BJ (cell line): ENCODE measurements at regions not wholly inside any gene's neighbourhood (a gene's known extent, or its start where the extent isn't known, plus 50 kb on each side); places are given as distances from the start of the nearest gene placed in this dataset.
A peak's percentile ranks its signal among the peaks of the same experiment; 100 is the strongest.

Experiments
- CTCF ChIA-PET: fragments of 350-600 bp; formaldehyde crosslinking; extraction: SDS; loops from one replicate; lab custom pipeline; 2021; ENCODE audit warnings: antibody characterized with exemption, inconsistent platforms; lab: Yijun Ruan, JAX
- POLR2A ChIA-PET: fragments of 300-600 bp; sonication (Branson Sonifier 250); formaldehyde crosslinking; extraction: SDS; loops from one replicate; lab custom pipeline; 2021; ENCODE audit warnings: antibody characterized with exemption; lab: Charles Lee
- DNase-seq: peaks from one replicate; pipeline ENCODE4 v3.0.0-alpha.2; 2011; ENCODE audit warnings: low read depth
- H3K27me3 ChIP-seq: 2 replicates; pipeline ENCODE4 v1.6.0; 2011; ENCODE audit warnings: low read length; ENCODE audit not compliant: control insufficient read depth, insufficient read depth
- H3K36me3 ChIP-seq: 2 replicates; pipeline ENCODE4 v1.5.1; 2011; ENCODE audit warnings: low read length; ENCODE audit not compliant: control insufficient read depth, insufficient read depth
- H3K4me3 ChIP-seq: 2 replicates; pipeline ENCODE4 v1.5.1; 2011; ENCODE audit warnings: low read depth, mild to moderate bottlenecking, control low read depth, low read length
- CTCF ChIP-seq: IDR thresholded peaks from 2 replicates; pipeline ENCODE4 v1.5.1; 2011; ENCODE audit warnings: low read depth, mild to moderate bottlenecking, control low read depth, inconsistent platforms, low read length, moderate library complexity; ENCODE audit not compliant: insufficient read depth

DNA sequence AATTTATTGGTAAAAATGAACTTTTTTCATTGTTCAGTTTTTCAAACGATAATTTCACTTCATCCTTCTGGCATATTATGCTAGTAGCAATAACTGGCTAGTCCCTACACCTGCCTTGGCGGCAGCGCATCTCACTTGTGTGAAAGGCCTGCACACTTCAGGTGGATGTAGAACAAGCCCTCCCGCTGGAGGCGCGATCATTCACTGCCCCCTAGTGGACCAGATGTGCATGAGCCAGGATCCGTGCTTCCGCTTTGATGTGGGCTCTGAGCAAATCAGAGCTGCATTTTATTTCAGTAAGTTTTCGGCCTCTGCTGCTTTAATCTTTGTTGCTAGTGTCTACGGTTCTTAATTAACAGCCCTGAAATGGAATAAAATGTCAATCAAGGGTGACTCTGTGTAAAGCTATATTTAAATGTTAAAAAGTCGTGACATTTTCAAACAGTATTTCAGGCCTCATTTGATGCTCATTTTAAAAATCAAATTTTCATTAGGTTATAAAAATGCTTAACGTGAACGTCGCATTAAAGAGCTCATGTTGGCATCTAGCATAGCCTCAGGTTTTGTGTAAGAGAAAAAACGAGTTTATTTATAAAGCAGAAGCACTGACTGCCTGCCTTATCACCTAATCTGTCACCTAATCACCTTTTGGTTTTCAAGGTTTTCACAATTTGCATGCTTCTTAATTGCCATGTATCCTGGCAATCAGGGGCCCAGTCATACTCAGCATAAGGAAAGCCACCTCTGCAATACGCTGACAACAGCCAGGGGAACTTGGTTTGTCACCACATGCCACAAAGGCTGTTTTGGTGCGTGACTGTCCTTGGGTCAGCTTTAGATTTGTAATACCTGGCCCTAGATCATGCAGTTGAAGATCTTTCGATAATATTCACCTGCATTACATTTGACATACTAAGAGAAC lies 112.2 kb downstream of the TEX26 start:
- no peak overlapping the region for H3K4me3 ChIP-seq
- H3K36me3 ChIP-seq: no peaks in the 10 kb centered on the region
- ChIA-PET CTCF (interaction anchor here (0.6 to 3.0 kb wide), 41 partner anchors 8 to 918 kb away, joined by 3 to 17 read pairs (median 4); partner anchors contain the start of gene B3GLCT), POLR2A (interaction anchor here (0.5 kb wide), 1 partner anchor 165 kb away, joined by 3 read pairs; no protein-coding TSS in a partner anchor)
- DNase-seq: no peak
- no peaks in the 10 kb centered on the region for H3K27me3 ChIP-seq
- TF ChIP-seq CTCF: peak; percentile 96

DNA sequence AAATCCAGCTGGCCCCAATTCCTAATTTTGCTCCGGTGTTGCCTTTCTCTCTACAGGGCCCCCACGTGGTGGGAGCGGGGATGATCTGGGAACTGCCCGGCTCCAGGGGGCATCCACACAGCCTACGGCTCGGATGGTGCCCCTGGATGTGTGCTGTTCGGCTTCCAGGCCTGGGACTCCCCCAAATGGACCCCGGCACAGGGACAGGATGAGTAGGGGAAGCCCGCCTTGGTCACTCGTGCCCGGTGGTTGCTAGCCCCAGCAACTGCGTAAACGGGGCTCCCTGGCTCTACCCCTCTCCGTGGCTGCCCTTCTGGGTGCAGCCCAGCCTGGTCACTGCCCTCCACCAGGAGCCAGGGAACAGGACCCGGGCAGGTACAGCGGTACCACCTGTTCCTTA lies 111.5 kb downstream of the TEX26 start:
- ChIA-PET CTCF (interaction anchor here (0.6 to 3.0 kb wide), 21 partner anchors 8 to 918 kb away, joined by 3 to 17 read pairs (median 3); no protein-coding TSS in a partner anchor), POLR2A (no interaction called here)
- Histone ChIP-seq H3K27me3 (no peaks in the 10 kb centered on the region), H3K36me3 (no peaks in the 10 kb centered on the region), H3K4me3 (no peak overlapping the region)
- DNase-seq: no peak
- peak; percentile 54 for TF ChIP-seq CTCF

- TF ChIP-seq CTCF: no peak
- no peak for DNase-seq
- POLR2A ChIA-PET: no interaction called here
- H3K36me3 ChIP-seq: no peaks in the 10 kb centered on the region
- CTCF ChIA-PET: interaction anchor here (0.9 to 2.1 kb wide), 5 partner anchors 10 to 239 kb away, joined by 3 to 14 read pairs (median 3); no protein-coding TSS in a partner anchor
- H3K4me3 ChIP-seq: no peak overlapping the region
- 0 out of 2 replicates have a peak, but pooled peaks cover 2% of the 10 kb centered on the region for H3K27me3 ChIP-seq
These were observed 110.2 kb downstream of the TEX26 start for GRCh38 chr13:31042481-31043165.

DNA sequence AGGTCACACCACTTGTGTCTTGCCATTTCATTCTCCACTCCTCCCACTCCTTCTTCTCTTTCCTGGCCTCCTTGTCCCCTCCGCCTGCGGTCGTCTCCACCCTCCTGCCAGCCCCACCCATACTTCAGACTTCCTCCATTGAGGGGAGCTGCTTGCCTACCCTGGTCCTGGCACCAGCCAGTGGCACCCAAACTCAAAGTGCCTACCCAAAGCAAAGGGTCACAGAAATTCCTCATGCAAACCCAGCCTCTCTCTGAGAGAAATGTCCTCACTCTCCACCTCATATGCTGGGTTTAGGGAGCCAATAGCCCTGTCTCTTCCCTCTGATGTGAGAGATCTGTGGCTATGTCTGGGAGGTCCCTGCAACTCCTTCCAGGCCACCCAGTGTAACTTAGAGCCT lies 109.6 kb downstream of the TEX26 start:
- 0 out of 2 replicates have a peak, but pooled peaks cover 2% of the 10 kb centered on the region for H3K27me3 ChIP-seq
- TF ChIP-seq CTCF: no peak
- ChIA-PET POLR2A (no interaction called here), CTCF (interaction anchor here (0.7 kb wide), 1 partner anchor 239 kb away, joined by 4 read pairs; no protein-coding TSS in a partner anchor)
- no peaks in the 10 kb centered on the region for H3K36me3 ChIP-seq
- no peak for DNase-seq
- H3K4me3 ChIP-seq: no peak overlapping the region
